Ishikawa (cell line): ENCODE measurements at regions not wholly inside any gene's neighbourhood (a gene's known extent, or its start where the extent isn't known, plus 50 kb on each side); places are given as distances from the start of the nearest gene placed in this dataset.

ENCODE experiments used
- EP300 ChIP-seq: IDR thresholded peaks from 2 replicates; pipeline ENCODE4 v1.6.1; 2012; ENCODE audit warnings: borderline replicate concordance
- TCF12 ChIP-seq: IDR thresholded peaks from 2 replicates; pipeline ENCODE4 v1.6.1; 2012; ENCODE audit warnings: low read depth

DNA sequence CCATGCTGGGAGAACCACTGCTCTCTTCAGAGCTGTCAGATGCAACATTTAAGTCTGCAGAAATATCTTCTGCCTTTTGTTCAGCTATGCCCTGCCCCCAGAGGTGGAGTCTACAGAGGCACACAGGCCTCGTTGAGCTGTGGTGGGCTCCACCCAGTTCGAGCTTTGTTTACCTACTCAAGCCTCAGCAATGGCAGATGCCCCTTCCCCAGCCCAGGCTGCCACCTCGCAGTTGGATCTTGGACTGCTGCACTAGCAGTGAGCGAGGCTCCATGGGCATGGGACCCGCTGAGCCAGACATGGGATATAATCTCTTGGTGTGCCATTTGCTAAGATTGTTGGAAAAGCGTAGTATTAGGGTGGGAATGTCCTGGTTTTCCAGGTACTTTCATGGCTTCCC, 229.1 kb upstream of the C11orf87 start:
- no peak for TF ChIP-seq EP300
- TF ChIP-seq TCF12 = no peak
